Progenitor cell of endocrine pancreas (in vitro differentiated cells): ENCODE measurements at regions not wholly inside any gene's neighbourhood (a gene's known extent, or its start where the extent isn't known, plus 50 kb on each side); places are given as distances from the start of the nearest gene placed in this dataset.
A peak's percentile ranks its signal among the peaks of the same experiment; 100 is the strongest.

Experiments
- DNase-seq: peaks from one replicate; pipeline ENCODE4 v3.0.0; 2021; ENCODE audit warnings: low spot score; ENCODE audit not compliant: unreplicated experiment
- H3K27ac Mint-ChIP-seq: 2 replicates; pipeline ENCODE4 v1.8.0; 2021; ENCODE audit warnings: mild to moderate bottlenecking, moderate library complexity, mixed read lengths
- H3K27me3 Mint-ChIP-seq: 2 replicates; pipeline ENCODE4 v1.8.0; 2021; ENCODE audit warnings: mixed read lengths
- H3K36me3 Mint-ChIP-seq: 2 replicates; pipeline ENCODE4 v1.8.0; 2022; ENCODE audit warnings: mixed read lengths; ENCODE audit not compliant: insufficient read depth
- H3K4me1 Mint-ChIP-seq: 2 replicates; pipeline ENCODE4 v1.8.0; 2021; ENCODE audit warnings: low read depth, mixed read lengths
- H3K4me3 Mint-ChIP-seq: 2 replicates; pipeline ENCODE4 v1.8.0; 2021; ENCODE audit warnings: low read depth, mild to moderate bottlenecking, moderate library complexity, mixed read lengths
- H3K9me3 Mint-ChIP-seq: 2 replicates; pipeline ENCODE4 v1.8.0; 2021; ENCODE audit warnings: low read depth, mixed read lengths
- TF ChIP-seq, protein P1 (sequence below): fragments of 200-600 bp; sonication (generic); IDR thresholded peaks from one replicate; pipeline ENCODE4 v1.5.0; 2021; ENCODE audit warnings: antibody characterized with exemption, mild to moderate bottlenecking; ENCODE audit not compliant: unreplicated experiment

DNA sequence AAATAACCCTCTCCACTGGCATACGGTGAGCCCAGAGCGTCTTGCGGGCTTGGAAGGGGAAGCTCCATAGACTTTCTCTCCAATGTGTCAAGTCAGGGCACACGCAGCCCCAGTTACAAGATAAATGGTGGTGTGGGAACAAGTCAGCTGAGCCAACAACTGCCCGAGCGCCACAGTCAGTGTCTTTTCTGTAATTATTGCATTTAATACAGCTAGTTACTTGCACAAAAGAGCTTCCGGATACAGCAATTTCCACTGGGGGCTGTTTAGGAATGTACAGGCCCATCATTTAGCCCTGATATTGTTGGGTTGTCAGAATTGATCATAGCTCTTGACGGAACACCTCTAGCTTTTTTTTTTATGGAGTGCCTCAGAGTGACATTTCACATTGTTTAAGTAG, 193.5 kb upstream of the SP8 start:
- H3K36me3 Mint-ChIP-seq = no peaks in the 10 kb centered on the region
- H3K4me3 Mint-ChIP-seq = no peak overlapping the region
- peak overlapping the region; percentile 78 for H3K27ac Mint-ChIP-seq
- H3K27me3 Mint-ChIP-seq = no peaks in the 10 kb centered on the region
- no peaks in the 10 kb centered on the region for H3K9me3 Mint-ChIP-seq
- peaks cover 6% of the 10 kb centered on the region for H3K4me1 Mint-ChIP-seq
- no peak for DNase-seq
- TF ChIP-seq, protein P1, sequence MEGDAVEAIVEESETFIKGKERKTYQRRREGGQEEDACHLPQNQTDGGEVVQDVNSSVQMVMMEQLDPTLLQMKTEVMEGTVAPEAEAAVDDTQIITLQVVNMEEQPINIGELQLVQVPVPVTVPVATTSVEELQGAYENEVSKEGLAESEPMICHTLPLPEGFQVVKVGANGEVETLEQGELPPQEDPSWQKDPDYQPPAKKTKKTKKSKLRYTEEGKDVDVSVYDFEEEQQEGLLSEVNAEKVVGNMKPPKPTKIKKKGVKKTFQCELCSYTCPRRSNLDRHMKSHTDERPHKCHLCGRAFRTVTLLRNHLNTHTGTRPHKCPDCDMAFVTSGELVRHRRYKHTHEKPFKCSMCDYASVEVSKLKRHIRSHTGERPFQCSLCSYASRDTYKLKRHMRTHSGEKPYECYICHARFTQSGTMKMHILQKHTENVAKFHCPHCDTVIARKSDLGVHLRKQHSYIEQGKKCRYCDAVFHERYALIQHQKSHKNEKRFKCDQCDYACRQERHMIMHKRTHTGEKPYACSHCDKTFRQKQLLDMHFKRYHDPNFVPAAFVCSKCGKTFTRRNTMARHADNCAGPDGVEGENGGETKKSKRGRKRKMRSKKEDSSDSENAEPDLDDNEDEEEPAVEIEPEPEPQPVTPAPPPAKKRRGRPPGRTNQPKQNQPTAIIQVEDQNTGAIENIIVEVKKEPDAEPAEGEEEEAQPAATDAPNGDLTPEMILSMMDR = no peak

DNA sequence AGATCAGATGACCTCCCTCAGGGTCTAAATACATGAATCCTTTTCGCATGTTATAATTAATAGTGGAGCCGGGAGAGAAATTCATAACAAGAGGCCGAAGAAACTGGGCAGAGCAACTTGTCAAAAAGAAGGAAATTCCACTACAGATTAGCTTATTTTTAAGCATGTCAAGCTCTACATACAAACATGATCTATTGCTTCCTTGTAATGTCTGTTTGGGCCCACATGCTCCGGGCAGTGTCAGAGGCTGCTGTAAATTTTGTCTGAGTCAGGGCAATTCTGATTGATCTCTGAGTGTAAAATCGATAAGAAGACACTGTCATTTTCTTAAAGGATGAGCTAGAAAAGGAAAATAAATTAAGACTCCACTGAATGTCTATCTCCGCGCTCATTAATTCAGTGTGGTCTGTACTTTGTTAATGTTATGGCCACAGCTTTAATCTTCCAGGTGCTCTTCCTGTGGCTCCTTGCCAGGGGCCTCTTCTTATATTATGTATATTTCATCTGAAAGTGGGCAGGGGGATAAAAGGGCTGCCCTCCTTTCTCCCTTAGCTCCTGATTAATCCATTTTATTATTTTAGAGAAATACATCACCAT, 194.1 kb upstream of the SP8 start:
- no peaks in the 10 kb centered on the region for H3K36me3 Mint-ChIP-seq
- peaks cover 6% of the 10 kb centered on the region for H3K4me1 Mint-ChIP-seq
- TF ChIP-seq, protein P1 = no peak
- H3K9me3 Mint-ChIP-seq = no peaks in the 10 kb centered on the region
- H3K4me3 Mint-ChIP-seq = no peak overlapping the region
- DNase-seq = no peak
- no peaks in the 10 kb centered on the region for H3K27me3 Mint-ChIP-seq
- H3K27ac Mint-ChIP-seq = no peak overlapping the region

DNA sequence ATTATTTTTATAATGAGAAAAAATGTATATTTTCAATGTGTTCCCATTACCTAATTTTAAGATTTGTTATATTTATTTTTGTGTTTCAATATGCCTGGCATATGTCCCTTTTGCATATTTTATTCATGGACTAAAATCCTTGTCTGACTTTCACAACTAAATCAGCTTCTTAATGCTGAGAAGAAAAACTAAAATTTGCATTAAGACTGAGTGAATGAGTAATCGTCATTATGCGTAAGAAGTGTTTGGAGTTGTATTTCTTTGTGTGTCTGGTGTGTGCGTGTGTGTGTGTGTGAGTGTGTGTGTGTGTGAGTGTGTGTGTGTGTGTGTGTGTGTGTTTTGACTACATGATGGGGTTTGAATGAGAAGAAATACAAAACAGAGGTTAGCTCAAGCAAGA, 201.7 kb upstream of the SP8 start:
- Mint-ChIP-seq H3K4me1 (no peaks in the 10 kb centered on the region), H3K4me3 (no peak overlapping the region), H3K27me3 (no peaks in the 10 kb centered on the region), H3K36me3 (no peaks in the 10 kb centered on the region), H3K27ac (no peak overlapping the region), H3K9me3 (peaks cover under 1% of the 10 kb centered on the region)
- TF ChIP-seq, protein P1 = no peak
- DNase-seq = no peak

DNA sequence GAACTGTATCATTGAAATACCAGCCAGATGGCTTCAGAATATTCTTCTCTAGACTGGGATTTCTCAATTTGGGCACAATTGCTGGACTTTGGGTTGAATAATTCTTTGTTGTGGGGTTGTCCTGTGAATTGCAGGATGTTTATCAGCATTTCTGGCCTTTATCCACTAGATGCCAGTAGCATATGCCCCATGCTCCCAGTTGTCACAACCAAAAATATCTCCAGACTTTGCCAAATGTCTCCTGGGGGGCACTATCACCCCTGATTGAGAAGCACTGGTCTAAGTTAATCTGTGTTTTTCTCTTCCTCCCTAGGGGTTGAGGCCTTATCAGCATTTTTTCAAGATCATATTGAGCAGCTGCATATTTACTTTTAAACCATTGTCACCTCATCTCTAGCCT, 204.9 kb upstream of the SP8 start:
- no peaks in the 10 kb centered on the region for H3K36me3 Mint-ChIP-seq
- H3K9me3 Mint-ChIP-seq = peaks cover 4% of the 10 kb centered on the region
- H3K4me3 Mint-ChIP-seq = no peak overlapping the region
- no peaks in the 10 kb centered on the region for H3K27me3 Mint-ChIP-seq
- H3K27ac Mint-ChIP-seq = no peak overlapping the region
- DNase-seq = no peak
- H3K4me1 Mint-ChIP-seq = no peaks in the 10 kb centered on the region
- TF ChIP-seq, protein P1 = no peak

GRCh38 chr7:20993693-20994092, 207.0 kb upstream of the SP8 start:
- TF ChIP-seq, protein P1 = no peak
- no peak for DNase-seq
- H3K9me3 Mint-ChIP-seq = peaks cover 4% of the 10 kb centered on the region
- H3K4me3 Mint-ChIP-seq = no peak overlapping the region
- H3K27me3 Mint-ChIP-seq = no peaks in the 10 kb centered on the region
- H3K4me1 Mint-ChIP-seq = peaks cover 2% of the 10 kb centered on the region
- H3K27ac Mint-ChIP-seq = no peak overlapping the region
- H3K36me3 Mint-ChIP-seq = no peaks in the 10 kb centered on the region
